ENCODE measurements at regions not wholly inside any gene's neighbourhood (a gene's known extent, or its start where the extent isn't known, plus 50 kb on each side); places are given as distances from the start of the nearest gene placed in this dataset.

DNA sequence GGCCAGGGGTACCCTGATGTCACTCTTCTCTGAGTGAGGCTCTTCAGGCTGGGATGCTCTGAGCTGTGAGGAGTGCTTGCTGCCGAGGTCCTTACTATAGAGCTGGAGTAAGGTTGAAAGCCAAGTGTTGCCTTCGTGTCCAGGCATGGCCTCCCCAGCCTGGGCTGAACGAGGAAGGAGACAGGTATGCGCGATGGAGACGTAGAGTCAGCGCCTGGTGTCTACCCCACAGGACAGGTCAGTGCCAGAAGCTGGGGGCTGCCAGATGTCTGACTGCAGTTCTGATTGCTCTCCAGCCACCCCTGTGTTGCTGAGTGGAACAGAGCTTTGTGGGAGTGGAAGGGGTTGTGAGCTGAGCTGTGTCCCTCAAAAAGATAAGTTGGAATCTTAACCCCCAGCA, 135.8 kb upstream of the AJAP1 start:
- TF ChIP-seq POLR2A (IDR thresholded peaks at IDR 0.05; ENCODE audit: low read depth, low read length) (no peak), SMC3 (IDR thresholded peaks at IDR 0.05; ENCODE audit: low read depth, low read length) (no peak), RAD21 (IDR thresholded peaks at IDR 0.05; ENCODE audit: low read length) (no peak), CEBPB (IDR thresholded peaks at IDR 0.05; ENCODE audit: low read depth, low read length) (no peak), RFX5 (IDR thresholded peaks at IDR 0.05; ENCODE audit: low read depth, low read length) (no peak), MAFK (IDR thresholded peaks at IDR 0.05; ENCODE audit: low read depth, low read length) (no peak), MAZ (IDR thresholded peaks at IDR 0.05; ENCODE audit: borderline replicate concordance, low read depth, low read length) (no peak), NFE2L2 (IDR thresholded peaks at IDR 0.05; ENCODE audit: low read depth, low read length) (no peak), CHD1 (IDR thresholded peaks at IDR 0.05; ENCODE audit: low read depth, low read length) (no peak)
- TF ChIP-seq, protein P1, sequence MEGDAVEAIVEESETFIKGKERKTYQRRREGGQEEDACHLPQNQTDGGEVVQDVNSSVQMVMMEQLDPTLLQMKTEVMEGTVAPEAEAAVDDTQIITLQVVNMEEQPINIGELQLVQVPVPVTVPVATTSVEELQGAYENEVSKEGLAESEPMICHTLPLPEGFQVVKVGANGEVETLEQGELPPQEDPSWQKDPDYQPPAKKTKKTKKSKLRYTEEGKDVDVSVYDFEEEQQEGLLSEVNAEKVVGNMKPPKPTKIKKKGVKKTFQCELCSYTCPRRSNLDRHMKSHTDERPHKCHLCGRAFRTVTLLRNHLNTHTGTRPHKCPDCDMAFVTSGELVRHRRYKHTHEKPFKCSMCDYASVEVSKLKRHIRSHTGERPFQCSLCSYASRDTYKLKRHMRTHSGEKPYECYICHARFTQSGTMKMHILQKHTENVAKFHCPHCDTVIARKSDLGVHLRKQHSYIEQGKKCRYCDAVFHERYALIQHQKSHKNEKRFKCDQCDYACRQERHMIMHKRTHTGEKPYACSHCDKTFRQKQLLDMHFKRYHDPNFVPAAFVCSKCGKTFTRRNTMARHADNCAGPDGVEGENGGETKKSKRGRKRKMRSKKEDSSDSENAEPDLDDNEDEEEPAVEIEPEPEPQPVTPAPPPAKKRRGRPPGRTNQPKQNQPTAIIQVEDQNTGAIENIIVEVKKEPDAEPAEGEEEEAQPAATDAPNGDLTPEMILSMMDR (conservative IDR thresholded peaks at IDR 0.05; ENCODE audit: low read depth, low read length): no peak
- TF ChIP-seq, protein P2, sequence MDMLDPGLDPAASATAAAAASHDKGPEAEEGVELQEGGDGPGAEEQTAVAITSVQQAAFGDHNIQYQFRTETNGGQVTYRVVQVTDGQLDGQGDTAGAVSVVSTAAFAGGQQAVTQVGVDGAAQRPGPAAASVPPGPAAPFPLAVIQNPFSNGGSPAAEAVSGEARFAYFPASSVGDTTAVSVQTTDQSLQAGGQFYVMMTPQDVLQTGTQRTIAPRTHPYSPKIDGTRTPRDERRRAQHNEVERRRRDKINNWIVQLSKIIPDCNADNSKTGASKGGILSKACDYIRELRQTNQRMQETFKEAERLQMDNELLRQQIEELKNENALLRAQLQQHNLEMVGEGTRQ (IDR thresholded peaks at IDR 0.05; ENCODE audit: low read depth, low read length): no peak
